ENCODE measurements at regions not wholly inside any gene's neighbourhood (a gene's known extent, or its start where the extent isn't known, plus 50 kb on each side); places are given as distances from the start of the nearest gene placed in this dataset.

GRCh38 chr16:55136356-55137150 is 187.4 kb upstream of the IRX6 start:
- Histone ChIP-seq H3K27ac (ENCODE audit: control insufficient read depth, insufficient read depth, low read length) (no peak overlapping the region), H3K36me3 (ENCODE audit: control insufficient read depth in 2 of 2, extremely low read depth in 1 of 2, insufficient read depth in 2 of 2, low read length in 2 of 2) (no peaks in the 10 kb centered on the region), H3K9me3 (ENCODE audit: control insufficient read depth, low read depth, low read length) (no peaks in the 10 kb centered on the region), H3K79me2 (ENCODE audit: control insufficient read depth, insufficient read depth, low read length) (no peaks in the 10 kb centered on the region), H3K9me1 (ENCODE audit: control insufficient read depth, extremely low read depth, insufficient read depth, low read length) (no peaks in the 10 kb centered on the region), H2AFZ (ENCODE audit: control insufficient read depth, low read length) (no peak overlapping the region), H3K27me3 (ENCODE audit: control insufficient read depth, extremely low read depth, insufficient read depth, low read length) (no peaks in the 10 kb centered on the region), H3K4me2 (ENCODE audit: control insufficient read depth, extremely low read depth, insufficient read depth, low read depth, low read length) (no peak overlapping the region), H4K20me1 (ENCODE audit: control insufficient read depth, extremely low read depth, insufficient read depth, low read length) (peaks cover 2% of the 10 kb centered on the region), H3K4me1 (ENCODE audit: control insufficient read depth, extremely low read depth, insufficient read depth, low read length) (no peaks in the 10 kb centered on the region), H3K4me3 (ENCODE audit: control insufficient read depth in 2 of 3, extremely low read depth in 1 of 3, insufficient read depth in 2 of 3, low read depth in 1 of 3, low read length in 3 of 3) (no peak overlapping the region), H3K9ac (ENCODE audit: control insufficient read depth, extremely low read depth, insufficient read depth, low read length) (no peak overlapping the region)
- DNase-seq (ENCODE audit: low read depth, low spot score), result no peak
- no peak for TF ChIP-seq CTCF (optimal IDR thresholded peaks at IDR 0.05 in 1 of 3, IDR thresholded peaks at IDR 0.05 in 1 of 3, conservative IDR thresholded peaks at IDR 0.05 in 1 of 3; ENCODE audit: extremely low read depth in 1 of 3, insufficient read depth in 2 of 3, low read length in 3 of 3)
- dilution Hi-C loops (cut with MboI; ENCODE audit: extremely low pct_ligation_motif_present, low sequenced_read_pairs), result no loop called here
- FAIRE-seq, result no peak

- TF ChIP-seq CTCF (optimal IDR thresholded peaks at IDR 0.05 in 1 of 3, IDR thresholded peaks at IDR 0.05 in 1 of 3, conservative IDR thresholded peaks at IDR 0.05 in 1 of 3; ENCODE audit: extremely low read depth in 1 of 3, insufficient read depth in 2 of 3, low read length in 3 of 3) (no peak), EZH2 (IDR thresholded peaks at IDR 0.05; ENCODE audit: low read length) (no peak)
- H3K4me3 ChIP-seq (ENCODE audit: control insufficient read depth in 2 of 3, extremely low read depth in 1 of 3, insufficient read depth in 2 of 3, low read depth in 1 of 3, low read length in 3 of 3), result no peak overlapping the region
- H3K36me3 ChIP-seq (ENCODE audit: control insufficient read depth in 2 of 2, extremely low read depth in 1 of 2, insufficient read depth in 2 of 2, low read length in 2 of 2), result no peaks in the 10 kb centered on the region
- dilution Hi-C loops (cut with MboI; ENCODE audit: extremely low pct_ligation_motif_present, low sequenced_read_pairs), result no loop called here
- H3K4me2 ChIP-seq (ENCODE audit: control insufficient read depth, extremely low read depth, insufficient read depth, low read depth, low read length), result no peak overlapping the region
- H3K27ac ChIP-seq (ENCODE audit: control insufficient read depth, insufficient read depth, low read length), result no peak overlapping the region
- FAIRE-seq, result no peak
- no peak overlapping the region for H2AFZ ChIP-seq (ENCODE audit: control insufficient read depth, low read length)
- H3K9me3 ChIP-seq (ENCODE audit: control insufficient read depth, low read depth, low read length), result no peaks in the 10 kb centered on the region
- H4K20me1 ChIP-seq (ENCODE audit: control insufficient read depth, extremely low read depth, insufficient read depth, low read length), result peaks cover 2% of the 10 kb centered on the region
- no peaks in the 10 kb centered on the region for H3K4me1 ChIP-seq (ENCODE audit: control insufficient read depth, extremely low read depth, insufficient read depth, low read length)
- no peaks in the 10 kb centered on the region for H3K27me3 ChIP-seq (ENCODE audit: control insufficient read depth, extremely low read depth, insufficient read depth, low read length)
- no peak overlapping the region for H3K9ac ChIP-seq (ENCODE audit: control insufficient read depth, extremely low read depth, insufficient read depth, low read length)
- no peaks in the 10 kb centered on the region for H3K79me2 ChIP-seq (ENCODE audit: control insufficient read depth, insufficient read depth, low read length)
- H3K9me1 ChIP-seq (ENCODE audit: control insufficient read depth, extremely low read depth, insufficient read depth, low read length), result no peaks in the 10 kb centered on the region
- DNase-seq (ENCODE audit: low read depth, low spot score), result no peak
These were observed 185.7 kb upstream of the IRX6 start for GRCh38 chr16:55138298-55138697.
